Astrocyte of the spinal cord (primary cell): ENCODE measurements at regions not wholly inside any gene's neighbourhood (a gene's known extent, or its start where the extent isn't known, plus 50 kb on each side); places are given as distances from the start of the nearest gene placed in this dataset.
"Not testable (repeated sequence)": the region's sequence is repeated elsewhere in the genome, so short reads cannot be mapped to it uniquely, and the experiment has no call there.

Experiments used
- DNase-seq: peaks from one replicate; pipeline ENCODE4 v3.0.0; 2011; ENCODE audit warnings: low read depth, low spot score
- H3K4me3 ChIP-seq: 2 replicates; pipeline ENCODE4 v1.5.1; 2011; ENCODE audit warnings: low read depth, mild to moderate bottlenecking, low read length, moderate library complexity
- CTCF ChIP-seq: IDR thresholded peaks from 2 replicates; pipeline ENCODE4 v1.5.1; 2012; ENCODE audit warnings: low read depth, mild to moderate bottlenecking, low read length, inconsistent platforms
- in situ Hi-C: cut with HindIII; loops from 2 replicates; pipeline ENCODE4 v1.10.0; 2017; ENCODE audit warnings: low sequenced_read_pairs

GRCh38 chr18:14384961-14385360, 158.4 kb downstream of the POTEC start:
- in situ Hi-C loops, DNase-seq, H3K4me3 ChIP-seq: not testable (repeated sequence)

GRCh38 chr18:14382666-14383065, 160.7 kb downstream of the POTEC start:
- not testable (repeated sequence) for H3K4me3 ChIP-seq

GRCh38 chr18:14379489-14379888, 163.9 kb downstream of the POTEC start:
- H3K4me3 ChIP-seq, DNase-seq, in situ Hi-C loops: not testable (repeated sequence)

More at GRCh38 chr18:14382666-14383065, 160.7 kb downstream of the POTEC start:
- DNase-seq, in situ Hi-C loops: not testable (repeated sequence)

- H3K4me3 ChIP-seq, DNase-seq, in situ Hi-C loops: not testable (repeated sequence)
Measured at GRCh38 chr18:14378376-14378775, 165.0 kb downstream of the POTEC start.

GRCh38 chr18:14361346-14361745, 182.1 kb downstream of the POTEC start:
- H3K4me3 ChIP-seq, in situ Hi-C loops, DNase-seq: not testable (repeated sequence)

- in situ Hi-C loops, H3K4me3 ChIP-seq, DNase-seq: not testable (repeated sequence)
Measured at GRCh38 chr18:14357553-14358297, 185.7 kb downstream of the POTEC start.

GRCh38 chr18:14342170-14342569, 201.2 kb downstream of the POTEC start:
- H3K4me3 ChIP-seq, in situ Hi-C loops, DNase-seq: not testable (repeated sequence)

- DNase-seq, in situ Hi-C loops, H3K4me3 ChIP-seq: not testable (repeated sequence)
Measured at GRCh38 chr18:14336017-14336416, 203.8 kb upstream of the ZNF519 start.

- in situ Hi-C loops, H3K4me3 ChIP-seq, DNase-seq: not testable (repeated sequence)
Measured at GRCh38 chr18:14321217-14321616, 189.0 kb upstream of the ZNF519 start.

- DNase-seq, H3K4me3 ChIP-seq, in situ Hi-C loops: not testable (repeated sequence)
Measured at GRCh38 chr18:14301255-14301654, 169.0 kb upstream of the ZNF519 start.

- in situ Hi-C loops, DNase-seq: not testable (repeated sequence)
Measured at GRCh38 chr18:14295081-14295480, 162.8 kb upstream of the ZNF519 start.

GRCh38 chr18:14285053-14285452, 152.8 kb upstream of the ZNF519 start:
- no peak for DNase-seq
- TF ChIP-seq CTCF = no peak
- in situ Hi-C loops = no loop called here
- no peak overlapping the region for H3K4me3 ChIP-seq

More at GRCh38 chr18:14295081-14295480, 162.8 kb upstream of the ZNF519 start:
- H3K4me3 ChIP-seq = not testable (repeated sequence)

GRCh38 chr18:14275391-14275790, 143.2 kb upstream of the ZNF519 start:
- in situ Hi-C loops, DNase-seq, H3K4me3 ChIP-seq: not testable (repeated sequence)

GRCh38 chr18:14265637-14266410, 133.6 kb upstream of the ZNF519 start:
- DNase-seq, H3K4me3 ChIP-seq, in situ Hi-C loops: not testable (repeated sequence)

- DNase-seq, in situ Hi-C loops, H3K4me3 ChIP-seq: not testable (repeated sequence)
Measured at GRCh38 chr18:14262786-14263185, 130.6 kb upstream of the ZNF519 start.

GRCh38 chr18:14250084-14250677, 117.9 kb upstream of the ZNF519 start:
- DNase-seq, H3K4me3 ChIP-seq, in situ Hi-C loops: not testable (repeated sequence)
